ENCODE measurements at regions not wholly inside any gene's neighbourhood (a gene's known extent, or its start where the extent isn't known, plus 50 kb on each side); places are given as distances from the start of the nearest gene placed in this dataset.
A peak's percentile ranks its signal among the peaks of the same experiment; 100 is the strongest.
"Not testable (repeated sequence)": the region's sequence is repeated elsewhere in the genome, so short reads cannot be mapped to it uniquely, and the experiment has no call there.

DNA sequence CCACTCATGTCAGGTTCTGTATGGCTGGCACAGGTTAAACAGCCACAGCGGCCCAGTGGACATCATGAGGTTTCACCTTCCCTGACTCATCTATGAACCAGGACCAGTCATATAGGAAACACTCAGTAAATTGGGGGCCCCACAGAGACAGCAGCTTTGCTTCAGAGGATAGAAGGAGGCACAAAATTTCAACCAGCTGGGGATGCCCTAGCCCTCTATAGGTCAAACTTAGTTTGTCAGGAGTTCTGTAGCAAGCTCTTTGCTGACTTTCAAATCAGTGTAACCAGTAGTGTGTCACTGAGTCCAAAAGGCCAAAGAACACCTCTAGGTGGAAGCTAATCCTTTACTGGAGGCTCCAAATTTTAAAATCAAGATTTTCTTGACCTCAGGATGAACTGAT lies 4157.8 kb upstream of the TPTE start:
- H3K4me3 Mint-ChIP-seq; H3K9me3 Mint-ChIP-seq; H3K27me3 ChIP-seq (ENCODE audit: control insufficient read depth, insufficient read depth, low read length); H3K4me3 ChIP-seq (ENCODE audit: low read length); H3K36me3 ChIP-seq (ENCODE audit: control insufficient read depth, insufficient read depth, low read length); intact Hi-C loops (cut with micrococcal nuclease); H3K27ac Mint-ChIP-seq; H3K9me3 ChIP-seq (ENCODE audit: control insufficient read depth, insufficient read depth, low read length); H3K36me3 Mint-ChIP-seq; H3K4me1 ChIP-seq (ENCODE audit: control insufficient read depth, insufficient read depth, low read length); ATAC-seq; DNase-seq; H3K27ac ChIP-seq (ENCODE audit: low read length); H3K4me1 Mint-ChIP-seq; H3K27me3 Mint-ChIP-seq (ENCODE audit: low read depth in 2 of 2): not testable (repeated sequence)
- no CpG with 5 or more reads among the region's 1 CpG for WGBS (ENCODE audit: insufficient coverage)

- H3K27ac Mint-ChIP-seq; H3K4me1 ChIP-seq (ENCODE audit: control insufficient read depth, insufficient read depth, low read length); H3K9me3 Mint-ChIP-seq; H3K4me3 ChIP-seq (ENCODE audit: low read length); H3K27me3 Mint-ChIP-seq (ENCODE audit: low read depth in 2 of 2); H3K27me3 ChIP-seq (ENCODE audit: control insufficient read depth, insufficient read depth, low read length); H3K36me3 Mint-ChIP-seq; H3K4me1 Mint-ChIP-seq; H3K4me3 Mint-ChIP-seq; intact Hi-C loops (cut with micrococcal nuclease); H3K36me3 ChIP-seq (ENCODE audit: control insufficient read depth, insufficient read depth, low read length); H3K27ac ChIP-seq (ENCODE audit: low read length); ATAC-seq; H3K9me3 ChIP-seq (ENCODE audit: control insufficient read depth, insufficient read depth, low read length): not testable (repeated sequence)
- DNase-seq = peak in 1 of 2 donors; percentile 3
- 45% methylated on average over 1 of the region's 7 CpGs for WGBS (ENCODE audit: insufficient coverage)
Observed at GRCh38 chr21:6368824-6369223, 4152.6 kb upstream of the TPTE start.

- H3K27ac ChIP-seq (ENCODE audit: low read length); H3K36me3 ChIP-seq (ENCODE audit: control insufficient read depth, insufficient read depth, low read length); intact Hi-C loops (cut with micrococcal nuclease); H3K4me3 Mint-ChIP-seq; H3K4me3 ChIP-seq (ENCODE audit: low read length); H3K36me3 Mint-ChIP-seq; H3K4me1 Mint-ChIP-seq; H3K9me3 Mint-ChIP-seq; H3K27me3 Mint-ChIP-seq (ENCODE audit: low read depth in 2 of 2); H3K27me3 ChIP-seq (ENCODE audit: control insufficient read depth, insufficient read depth, low read length); H3K9me3 ChIP-seq (ENCODE audit: control insufficient read depth, insufficient read depth, low read length); H3K4me1 ChIP-seq (ENCODE audit: control insufficient read depth, insufficient read depth, low read length); H3K27ac Mint-ChIP-seq; ATAC-seq: not testable (repeated sequence)
- peak in 1 of 2 donors; percentile 15 for DNase-seq
- no CpG with 5 or more reads among the region's 3 CpGs for WGBS (ENCODE audit: insufficient coverage)
Observed at GRCh38 chr21:6373253-6373652, 4148.1 kb upstream of the TPTE start.

GRCh38 chr21:6374232-6374631 lies 4147.2 kb upstream of the TPTE start:
- intact Hi-C loops (cut with micrococcal nuclease); H3K36me3 Mint-ChIP-seq; H3K9me3 ChIP-seq (ENCODE audit: control insufficient read depth, insufficient read depth, low read length); H3K4me3 Mint-ChIP-seq; H3K27me3 ChIP-seq (ENCODE audit: control insufficient read depth, insufficient read depth, low read length); ATAC-seq; H3K4me3 ChIP-seq (ENCODE audit: low read length); H3K27ac Mint-ChIP-seq; H3K36me3 ChIP-seq (ENCODE audit: control insufficient read depth, insufficient read depth, low read length); H3K4me1 ChIP-seq (ENCODE audit: control insufficient read depth, insufficient read depth, low read length); H3K9me3 Mint-ChIP-seq; H3K4me1 Mint-ChIP-seq; H3K27ac ChIP-seq (ENCODE audit: low read length); H3K27me3 Mint-ChIP-seq (ENCODE audit: low read depth in 2 of 2): not testable (repeated sequence)
- WGBS (ENCODE audit: insufficient coverage) = 30% methylated on average over 11 of the region's 12 CpGs
- peak; percentile 22 to 43 for DNase-seq

- intact Hi-C loops (cut with micrococcal nuclease); H3K36me3 Mint-ChIP-seq; H3K27me3 ChIP-seq (ENCODE audit: control insufficient read depth, insufficient read depth, low read length); ATAC-seq; H3K36me3 ChIP-seq (ENCODE audit: control insufficient read depth, insufficient read depth, low read length); H3K4me3 ChIP-seq (ENCODE audit: low read length); H3K4me1 ChIP-seq (ENCODE audit: control insufficient read depth, insufficient read depth, low read length); H3K27me3 Mint-ChIP-seq (ENCODE audit: low read depth in 2 of 2); H3K27ac ChIP-seq (ENCODE audit: low read length); H3K4me1 Mint-ChIP-seq; H3K9me3 ChIP-seq (ENCODE audit: control insufficient read depth, insufficient read depth, low read length); H3K4me3 Mint-ChIP-seq; H3K9me3 Mint-ChIP-seq: not testable (repeated sequence)
- DNase-seq = peak in 1 of 2 donors; percentile 7
- peak overlapping the region in 1 of 2 donors; percentile 35 for H3K27ac Mint-ChIP-seq
- 75% methylated on average over 4 of the region's 4 CpGs for WGBS (ENCODE audit: insufficient coverage)
Observed at GRCh38 chr21:6374926-6375325, 4146.5 kb upstream of the TPTE start.

- H3K4me1 Mint-ChIP-seq; intact Hi-C loops (cut with micrococcal nuclease); ATAC-seq: not testable (repeated sequence)
Observed at GRCh38 chr21:6375776-6376175, 4145.6 kb upstream of the TPTE start.

GRCh38 chr21:6376321-6377070 lies 4144.9 kb upstream of the TPTE start:
- H3K9me3 Mint-ChIP-seq; H3K4me3 Mint-ChIP-seq; H3K4me1 Mint-ChIP-seq; ATAC-seq; H3K9me3 ChIP-seq (ENCODE audit: control insufficient read depth, insufficient read depth, low read length); H3K27me3 ChIP-seq (ENCODE audit: control insufficient read depth, insufficient read depth, low read length); H3K4me1 ChIP-seq (ENCODE audit: control insufficient read depth, insufficient read depth, low read length); H3K27ac ChIP-seq (ENCODE audit: low read length); DNase-seq; H3K4me3 ChIP-seq (ENCODE audit: low read length); H3K27ac Mint-ChIP-seq; H3K27me3 Mint-ChIP-seq (ENCODE audit: low read depth in 2 of 2); H3K36me3 Mint-ChIP-seq; H3K36me3 ChIP-seq (ENCODE audit: control insufficient read depth, insufficient read depth, low read length); intact Hi-C loops (cut with micrococcal nuclease): not testable (repeated sequence)
- 82% methylated on average over 9 of the region's 9 CpGs for WGBS (ENCODE audit: insufficient coverage)

More at GRCh38 chr21:6375776-6376175, 4145.6 kb upstream of the TPTE start:
- H3K9me3 Mint-ChIP-seq; H3K36me3 ChIP-seq (ENCODE audit: control insufficient read depth, insufficient read depth, low read length); H3K4me3 Mint-ChIP-seq; H3K27me3 Mint-ChIP-seq (ENCODE audit: low read depth in 2 of 2); H3K9me3 ChIP-seq (ENCODE audit: control insufficient read depth, insufficient read depth, low read length); H3K27me3 ChIP-seq (ENCODE audit: control insufficient read depth, insufficient read depth, low read length); H3K27ac ChIP-seq (ENCODE audit: low read length); DNase-seq; H3K4me3 ChIP-seq (ENCODE audit: low read length); H3K36me3 Mint-ChIP-seq; H3K27ac Mint-ChIP-seq; H3K4me1 ChIP-seq (ENCODE audit: control insufficient read depth, insufficient read depth, low read length): not testable (repeated sequence)
- no CpG with 5 or more reads among the region's 5 CpGs for WGBS (ENCODE audit: insufficient coverage)

Measured in natural killer cell (primary cell).